ENCODE measurements at regions not wholly inside any gene's neighbourhood (a gene's known extent, or its start where the extent isn't known, plus 50 kb on each side); places are given as distances from the start of the nearest gene placed in this dataset.
"Not testable (repeated sequence)": the region's sequence is repeated elsewhere in the genome, so short reads cannot be mapped to it uniquely, and the experiment has no call there.

- in situ Hi-C loops (cut with MboI; ENCODE audit: low sequenced_read_pairs, unreplicated experiment): no loop called here
- no peak for DNase-seq (ENCODE audit: low spot score)
- TF ChIP-seq, protein P1, sequence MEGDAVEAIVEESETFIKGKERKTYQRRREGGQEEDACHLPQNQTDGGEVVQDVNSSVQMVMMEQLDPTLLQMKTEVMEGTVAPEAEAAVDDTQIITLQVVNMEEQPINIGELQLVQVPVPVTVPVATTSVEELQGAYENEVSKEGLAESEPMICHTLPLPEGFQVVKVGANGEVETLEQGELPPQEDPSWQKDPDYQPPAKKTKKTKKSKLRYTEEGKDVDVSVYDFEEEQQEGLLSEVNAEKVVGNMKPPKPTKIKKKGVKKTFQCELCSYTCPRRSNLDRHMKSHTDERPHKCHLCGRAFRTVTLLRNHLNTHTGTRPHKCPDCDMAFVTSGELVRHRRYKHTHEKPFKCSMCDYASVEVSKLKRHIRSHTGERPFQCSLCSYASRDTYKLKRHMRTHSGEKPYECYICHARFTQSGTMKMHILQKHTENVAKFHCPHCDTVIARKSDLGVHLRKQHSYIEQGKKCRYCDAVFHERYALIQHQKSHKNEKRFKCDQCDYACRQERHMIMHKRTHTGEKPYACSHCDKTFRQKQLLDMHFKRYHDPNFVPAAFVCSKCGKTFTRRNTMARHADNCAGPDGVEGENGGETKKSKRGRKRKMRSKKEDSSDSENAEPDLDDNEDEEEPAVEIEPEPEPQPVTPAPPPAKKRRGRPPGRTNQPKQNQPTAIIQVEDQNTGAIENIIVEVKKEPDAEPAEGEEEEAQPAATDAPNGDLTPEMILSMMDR (IDR thresholded peaks at IDR 0.05; ENCODE audit: borderline replicate concordance, control extremely low read depth, extremely low read depth, insufficient read depth, missing control alignments): no peak
Observed at GRCh38 chr9:73437758-73438157, 286.1 kb downstream of the ANXA1 start.

DNA sequence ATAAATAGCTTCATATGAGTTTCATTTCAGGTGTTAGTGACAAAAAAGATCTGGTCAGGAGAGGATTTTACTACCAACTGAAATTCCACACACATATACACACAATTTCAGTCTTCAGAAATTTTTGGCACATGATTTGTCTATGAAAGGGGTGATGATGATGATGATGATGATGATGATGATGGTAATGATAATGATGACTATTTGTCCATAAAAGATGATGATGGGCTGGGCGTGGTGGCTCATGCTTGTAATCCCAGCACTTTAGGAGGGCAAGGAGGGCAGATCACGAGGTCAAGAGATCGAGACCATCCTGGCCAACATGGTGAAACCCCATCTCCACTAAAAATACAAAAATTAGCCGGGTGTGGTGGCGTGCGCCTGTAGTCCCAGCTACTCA lies 288.2 kb downstream of the ANXA1 start:
- in situ Hi-C loops (cut with MboI; ENCODE audit: low sequenced_read_pairs, unreplicated experiment); DNase-seq (ENCODE audit: low spot score): not testable (repeated sequence)

DNA sequence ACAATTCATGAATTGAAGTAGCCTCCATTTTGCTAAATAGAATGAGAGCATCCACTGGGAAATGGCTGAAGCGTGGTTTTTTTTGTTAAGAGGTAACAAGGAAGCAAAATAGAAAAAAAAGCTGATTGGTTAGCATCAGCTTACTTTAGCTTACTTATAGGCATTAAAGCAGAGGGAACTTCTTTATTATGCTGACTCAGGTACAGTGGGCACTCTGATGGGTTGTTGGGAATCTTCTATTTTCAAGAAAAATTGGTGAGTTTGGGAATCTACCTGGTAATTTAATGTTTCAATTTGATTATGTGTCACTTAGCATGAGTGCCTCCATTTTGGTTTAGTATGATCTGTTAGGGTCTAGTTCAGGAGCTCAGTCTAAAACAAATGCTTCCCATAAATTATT lies 289.6 kb downstream of the ANXA1 start:
- in situ Hi-C loops (cut with MboI; ENCODE audit: low sequenced_read_pairs, unreplicated experiment): no loop called here
- TF ChIP-seq, protein P1 (IDR thresholded peaks at IDR 0.05; ENCODE audit: borderline replicate concordance, control extremely low read depth, extremely low read depth, insufficient read depth, missing control alignments): no peak
- DNase-seq (ENCODE audit: low spot score): no peak

DNA sequence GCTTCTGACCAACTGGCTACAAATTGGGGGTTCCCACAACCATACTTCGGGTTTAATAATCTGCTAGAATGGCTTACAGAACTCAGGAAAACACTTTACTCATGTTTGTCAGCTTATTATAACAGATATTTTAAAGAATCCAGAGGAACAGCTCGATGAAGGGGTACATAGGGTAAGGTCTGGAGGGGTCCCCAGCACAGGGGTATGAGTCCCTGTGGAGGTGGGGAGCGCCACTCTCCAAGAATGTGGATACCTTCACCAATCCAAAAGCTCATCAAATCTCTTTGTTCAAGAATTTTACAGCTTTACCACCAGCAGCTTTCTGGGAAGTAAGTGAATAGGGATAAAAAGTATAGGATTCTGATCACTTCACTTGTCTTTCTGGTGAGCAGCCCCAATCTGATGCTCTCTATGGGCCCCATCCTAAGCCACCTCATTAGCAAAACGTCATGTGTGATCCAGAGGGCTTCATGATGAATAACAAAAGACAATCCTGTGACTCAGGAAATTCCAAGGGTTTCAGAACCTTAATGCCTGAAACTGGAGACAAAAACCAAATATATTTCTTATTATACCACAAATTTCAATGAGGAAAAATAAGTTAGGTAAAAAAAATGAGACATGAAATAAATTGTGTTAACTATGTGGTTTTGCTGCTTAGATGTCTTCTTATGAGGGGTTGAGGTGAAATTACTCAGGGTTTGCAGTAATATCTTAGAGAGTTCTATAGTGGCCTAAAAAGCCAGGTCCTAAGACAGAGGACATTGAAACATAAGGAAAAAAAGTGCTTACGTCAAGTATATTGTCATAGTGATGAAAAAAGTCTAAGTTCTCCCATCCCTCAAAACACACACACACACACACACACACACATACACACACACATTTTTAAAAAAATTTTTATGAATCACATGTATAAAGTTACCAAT lies 290.5 kb downstream of the ANXA1 start:
- in situ Hi-C loops (cut with MboI; ENCODE audit: low sequenced_read_pairs, unreplicated experiment): no loop called here
- no peak for DNase-seq (ENCODE audit: low spot score)
- TF ChIP-seq, protein P1 (IDR thresholded peaks at IDR 0.05; ENCODE audit: borderline replicate concordance, control extremely low read depth, extremely low read depth, insufficient read depth, missing control alignments): no peak

DNA sequence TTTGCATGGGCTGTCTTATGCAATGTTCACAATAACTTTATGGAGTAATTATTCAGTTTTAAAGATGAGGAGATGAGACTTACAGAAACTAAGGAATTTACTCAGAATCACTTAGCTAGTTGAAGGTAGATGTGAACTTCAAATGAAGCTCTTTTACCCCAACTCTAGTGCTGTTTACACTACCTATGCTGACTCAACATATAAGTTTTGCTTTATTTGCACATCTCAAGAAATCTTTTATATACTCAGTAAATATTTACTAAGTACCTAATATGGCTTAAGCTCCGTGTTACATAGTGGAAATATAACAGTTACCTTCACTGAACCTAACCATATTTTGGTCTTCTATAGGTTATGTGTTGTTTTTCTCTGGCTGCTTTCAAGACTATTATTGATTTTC lies 293.2 kb downstream of the ANXA1 start:
- TF ChIP-seq, protein P1 (IDR thresholded peaks at IDR 0.05; ENCODE audit: borderline replicate concordance, control extremely low read depth, extremely low read depth, insufficient read depth, missing control alignments): no peak
- DNase-seq (ENCODE audit: low spot score): no peak
- in situ Hi-C loops (cut with MboI; ENCODE audit: low sequenced_read_pairs, unreplicated experiment): no loop called here

DNA sequence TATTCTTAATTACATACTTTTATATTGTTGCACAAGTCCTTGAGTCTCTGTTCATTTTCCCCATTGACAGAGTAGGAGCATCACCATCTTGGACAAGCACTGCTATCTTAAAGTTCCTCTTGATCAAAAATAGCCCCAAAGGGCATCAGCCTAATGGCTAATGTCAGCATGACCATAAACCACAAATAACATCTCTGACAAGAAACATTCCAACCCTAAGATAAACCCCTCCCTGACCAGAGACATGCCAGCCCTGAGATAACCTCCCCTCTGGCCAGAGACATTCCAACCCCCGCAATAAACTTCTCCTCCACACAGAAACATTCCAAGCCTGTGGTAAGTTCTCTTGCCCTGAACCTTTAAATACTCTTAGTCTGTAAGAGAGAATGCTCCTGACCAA lies 293.7 kb downstream of the ANXA1 start:
- DNase-seq (ENCODE audit: low spot score); in situ Hi-C loops (cut with MboI; ENCODE audit: low sequenced_read_pairs, unreplicated experiment): not testable (repeated sequence)

- TF ChIP-seq, protein P1 (IDR thresholded peaks at IDR 0.05; ENCODE audit: borderline replicate concordance, control extremely low read depth, extremely low read depth, insufficient read depth, missing control alignments): no peak
- in situ Hi-C loops (cut with MboI; ENCODE audit: low sequenced_read_pairs, unreplicated experiment): no loop called here
Observed at GRCh38 chr9:73446306-73446705, 294.6 kb downstream of the ANXA1 start.

More at GRCh38 chr9:73446306-73446705, 294.6 kb downstream of the ANXA1 start:
- DNase-seq (ENCODE audit: low spot score): no peak
